AG04450 (cell line): ENCODE measurements at regions not wholly inside any gene's neighbourhood (a gene's known extent, or its start where the extent isn't known, plus 50 kb on each side); places are given as distances from the start of the nearest gene placed in this dataset.

ENCODE experiments used
- CTCF ChIA-PET: fragments of 300-600, 350-600 bp; formaldehyde crosslinking; extraction: SDS; loops from one replicate; lab custom pipeline; 2022; ENCODE audit warnings: antibody characterized with exemption, inconsistent platforms; lab: Charles Lee
- POLR2A ChIA-PET: fragments of 350-600 bp; formaldehyde crosslinking; extraction: SDS; loops from one replicate; lab custom pipeline; 2021; ENCODE audit warnings: antibody characterized with exemption, inconsistent platforms; lab: Yijun Ruan, JAX
- DNase-seq: peaks from one replicate; pipeline ENCODE4 v3.0.0-alpha.2; 2011; ENCODE audit warnings: low read depth, low spot score
- H3K27ac ChIP-seq: one replicate; pipeline ENCODE4 v1.5.1; 2012; ENCODE audit warnings: low read depth, low read length, control low read depth
- H3K27me3 ChIP-seq: one replicate; pipeline ENCODE4 v1.6.0; 2012; ENCODE audit warnings: low read length; ENCODE audit not compliant: control insufficient read depth, insufficient read depth
- H3K4me3 ChIP-seq: 2 replicates; pipeline ENCODE4 v1.5.1; 2011; ENCODE audit warnings: mild to moderate bottlenecking, low read depth, low read length, control low read depth
- H3K9me3 ChIP-seq: 2 replicates; pipeline ENCODE4 v1.5.1; 2012; ENCODE audit warnings: low read length; ENCODE audit not compliant: control insufficient read depth, insufficient read depth
- CTCF ChIP-seq: IDR thresholded peaks from 2 replicates; pipeline ENCODE4 v1.5.1; 2011; ENCODE audit warnings: low read depth, low read length, control low read depth, inconsistent platforms

GRCh38 chr1:209397910-209398309 lies 185.6 kb upstream of the CAMK1G start:
- POLR2A ChIA-PET: interaction anchor here (1.3 kb wide), 1 partner anchor 10 kb away, joined by 4 read pairs; no protein-coding TSS in a partner anchor
- H3K9me3 ChIP-seq: no peaks in the 10 kb centered on the region
- no peak overlapping the region for H3K4me3 ChIP-seq
- CTCF ChIA-PET: interaction anchor here (1.3 to 2.4 kb wide), 4 partner anchors 9 to 171 kb away, joined by 3 to 10 read pairs (median 6); no protein-coding TSS in a partner anchor
- no peak for TF ChIP-seq CTCF
- no peaks in the 10 kb centered on the region for H3K27me3 ChIP-seq
- H3K27ac ChIP-seq: no peak overlapping the region
- DNase-seq: no peak

- no peak for TF ChIP-seq CTCF
- CTCF ChIA-PET: interaction anchor here (1.1 to 2.4 kb wide), 3 partner anchors 8 to 37 kb away, joined by 3 to 7 read pairs (median 4); no protein-coding TSS in a partner anchor
- Histone ChIP-seq H3K27me3 (no peaks in the 10 kb centered on the region), H3K27ac (no peak overlapping the region), H3K4me3 (no peak overlapping the region), H3K9me3 (no peaks in the 10 kb centered on the region)
- POLR2A ChIA-PET: interaction anchor here (1.3 kb wide), 1 partner anchor 10 kb away, joined by 4 read pairs; no protein-coding TSS in a partner anchor
- DNase-seq: peak; percentile 55
These were observed 185.1 kb upstream of the CAMK1G start for GRCh38 chr1:209398313-209398991.

- POLR2A ChIA-PET: no interaction called here
- H3K27ac ChIP-seq: no peak overlapping the region
- no peaks in the 10 kb centered on the region for H3K27me3 ChIP-seq
- TF ChIP-seq CTCF: no peak
- no peak for DNase-seq
- no peaks in the 10 kb centered on the region for H3K9me3 ChIP-seq
- no peak overlapping the region for H3K4me3 ChIP-seq
- CTCF ChIA-PET: interaction anchor here (1.0 kb wide), 1 partner anchor 45 kb away, joined by 3 read pairs; no protein-coding TSS in a partner anchor
These were observed 183.7 kb upstream of the CAMK1G start for GRCh38 chr1:209399800-209400199.

GRCh38 chr1:209400351-209401220 lies 182.9 kb upstream of the CAMK1G start:
- ChIA-PET CTCF (interaction anchor here (1.0 kb wide), 1 partner anchor 46 kb away, joined by 3 read pairs; no protein-coding TSS in a partner anchor), POLR2A (no interaction called here)
- no peak for TF ChIP-seq CTCF
- Histone ChIP-seq H3K27me3 (no peaks in the 10 kb centered on the region), H3K27ac (no peak overlapping the region), H3K4me3 (no peak overlapping the region), H3K9me3 (no peaks in the 10 kb centered on the region)
- DNase-seq: no peak
